CD8-positive, alpha-beta memory T cell (primary cell): ENCODE measurements at regions not wholly inside any gene's neighbourhood (a gene's known extent, or its start where the extent isn't known, plus 50 kb on each side); places are given as distances from the start of the nearest gene placed in this dataset.

Source experiments
- CTCF ChIA-PET: fragments of 350-600 bp; sonication (Branson Sonifier 250); formaldehyde crosslinking; loops from one replicate; lab custom pipeline; 2021; ENCODE audit warnings: antibody characterized with exemption; lab: Charles Lee
- POLR2A ChIA-PET: fragments of 350-600 bp; sonication (Branson Sonifier 250); formaldehyde crosslinking; loops from one replicate; lab custom pipeline; 2021; ENCODE audit warnings: antibody characterized with exemption; lab: Charles Lee
- DNase-seq, 5 donors: peaks; one replicate each; pipeline versions ENCODE4 v3.0.0 to v3.0.0-alpha.2; 2020 to 2022; ENCODE audit warnings: mixed read lengths in 1 of 5
- H3K27ac ChIP-seq: one replicate; pipeline ENCODE4 v1.7.0; 2013; ENCODE audit warnings: low read depth, mild to moderate bottlenecking, low read length, moderate library complexity
- H3K27me3 ChIP-seq: 2 replicates; pipeline ENCODE4 v1.7.0; 2013; ENCODE audit warnings: low read length, mild to moderate bottlenecking; ENCODE audit not compliant: insufficient read depth, poor library complexity, severe bottlenecking
- H3K36me3 ChIP-seq: 2 replicates; pipeline ENCODE4 v1.7.0; 2013; ENCODE audit warnings: mild to moderate bottlenecking, low read length, moderate library complexity; ENCODE audit not compliant: insufficient read depth
- H3K4me1 ChIP-seq: 2 replicates; pipeline ENCODE4 v1.7.0; 2013; ENCODE audit warnings: mild to moderate bottlenecking, low read length, moderate library complexity; ENCODE audit not compliant: insufficient read depth
- H3K4me3 ChIP-seq: 2 replicates; pipeline ENCODE4 v1.7.0; 2013; ENCODE audit warnings: mild to moderate bottlenecking, low read length
- H3K9me3 ChIP-seq: 2 replicates; pipeline ENCODE4 v1.7.0; 2013; ENCODE audit warnings: mild to moderate bottlenecking, low read length
- H3K27ac Mint-ChIP-seq, 8 donors: one replicate each; pipeline ENCODE4 v1.8.0; 2020 to 2021; ENCODE audit warnings: mixed read lengths in 8 of 8, mild to moderate bottlenecking in 6 of 8, inconsistent platforms in 3 of 8, moderate library complexity in 3 of 8
- H3K27me3 Mint-ChIP-seq, 2 donors: one replicate each; pipeline ENCODE4 v1.8.0; 2020 to 2021; ENCODE audit warnings: mixed read lengths in 2 of 2, mild to moderate bottlenecking in 1 of 2, moderate library complexity in 1 of 2
- H3K36me3 Mint-ChIP-seq, 3 donors: one replicate each; pipeline ENCODE4 v1.8.0; 2020 to 2021; ENCODE audit warnings: mixed read lengths in 3 of 3, inconsistent platforms in 1 of 3, mild to moderate bottlenecking in 1 of 3
- H3K4me1 Mint-ChIP-seq, 3 donors: one replicate each; pipeline ENCODE4 v1.8.0; 2020 to 2021; ENCODE audit warnings: mixed read lengths in 3 of 3, inconsistent platforms in 1 of 3, mild to moderate bottlenecking in 1 of 3
- H3K4me3 Mint-ChIP-seq, 7 donors: one replicate each; pipeline ENCODE4 v1.8.0; 2020 to 2021; ENCODE audit warnings: mixed read lengths in 7 of 7, mild to moderate bottlenecking in 6 of 7, moderate library complexity in 4 of 7, inconsistent platforms in 2 of 7
- H3K9me3 Mint-ChIP-seq, 5 donors: one replicate each; pipeline ENCODE4 v1.8.0; 2020 to 2022; ENCODE audit warnings: mixed read lengths in 5 of 5, mild to moderate bottlenecking in 3 of 5, moderate library complexity in 2 of 5, inconsistent platforms in 1 of 5

DNA sequence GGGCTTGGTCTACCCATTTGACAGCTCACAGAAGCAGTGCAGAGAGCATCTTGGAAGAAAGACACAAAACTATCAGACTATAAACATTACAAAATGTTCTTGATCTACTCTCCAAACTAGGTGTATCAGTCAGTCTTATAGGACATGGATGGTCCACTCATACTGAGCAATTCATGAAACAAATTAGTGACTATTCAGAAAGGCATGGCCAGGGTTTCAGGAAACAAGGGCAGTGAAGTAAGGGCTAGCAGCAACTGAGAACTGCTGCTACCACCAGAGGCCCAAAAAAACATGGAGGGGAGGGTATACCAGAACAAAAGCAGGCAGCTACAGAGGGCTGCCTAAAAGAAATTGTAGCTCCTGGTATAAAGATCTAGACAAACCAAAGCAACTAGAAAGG, 287.0 kb downstream of the PIK3R1 start:
- Histone ChIP-seq H3K9me3 (peaks cover 5% of the 10 kb centered on the region), H3K4me3 (no peak overlapping the region), H3K36me3 (no peaks in the 10 kb centered on the region), H3K27me3 (no peaks in the 10 kb centered on the region), H3K27ac (no peak overlapping the region), H3K4me1 (no peaks in the 10 kb centered on the region)
- H3K36me3 Mint-ChIP-seq: peaks cover 0 to 18% (median 2%) of the 10 kb centered on the region in 3 donors
- POLR2A ChIA-PET: no interaction called here
- peaks cover under 1 to 16% (median 12%) of the 10 kb centered on the region in 5 donors for H3K9me3 Mint-ChIP-seq
- H3K27me3 Mint-ChIP-seq: peaks cover 0 to 5% of the 10 kb centered on the region in 2 donors
- H3K27ac Mint-ChIP-seq: peak overlapping the region in 1 of 8 donors; percentile 13
- no peak for DNase-seq
- CTCF ChIA-PET: no interaction called here
- no peak overlapping the region for H3K4me3 Mint-ChIP-seq
- H3K4me1 Mint-ChIP-seq: no peaks in the 10 kb centered on the region

DNA sequence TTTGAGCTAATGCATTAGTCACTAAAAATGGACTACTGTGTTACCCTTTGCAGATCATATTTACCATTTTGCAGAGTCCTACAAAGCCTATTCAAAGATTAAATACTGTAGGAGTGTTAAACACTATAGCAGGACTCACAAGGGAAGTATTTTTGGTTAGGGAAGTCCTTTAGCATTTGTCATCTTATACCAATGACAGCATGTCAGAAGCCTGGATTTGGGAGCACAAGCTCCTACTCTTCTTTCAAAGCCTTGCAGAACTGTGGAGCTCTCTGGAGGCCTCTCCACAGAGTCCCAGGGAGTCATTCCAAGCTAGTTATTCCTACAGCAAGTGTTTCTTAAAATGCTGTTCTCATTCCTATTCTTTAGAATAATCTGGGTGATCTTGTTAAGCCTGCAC, 288.8 kb downstream of the PIK3R1 start:
- H3K36me3 Mint-ChIP-seq: peaks cover 0 to 8% (median 0%) of the 10 kb centered on the region in 3 donors
- CTCF ChIA-PET: no interaction called here
- Histone ChIP-seq H3K27me3 (no peaks in the 10 kb centered on the region), H3K4me3 (no peak overlapping the region), H3K9me3 (no peaks in the 10 kb centered on the region), H3K4me1 (no peaks in the 10 kb centered on the region), H3K36me3 (no peaks in the 10 kb centered on the region), H3K27ac (no peak overlapping the region)
- peaks cover 0 to 16% of the 10 kb centered on the region in 2 donors for H3K27me3 Mint-ChIP-seq
- no peak overlapping the region for H3K4me3 Mint-ChIP-seq
- POLR2A ChIA-PET: no interaction called here
- H3K4me1 Mint-ChIP-seq: no peaks in the 10 kb centered on the region
- peaks cover 0 to 3% (median 0%) of the 10 kb centered on the region in 5 donors for H3K9me3 Mint-ChIP-seq
- H3K27ac Mint-ChIP-seq: no peak overlapping the region
- DNase-seq: no peak

DNA sequence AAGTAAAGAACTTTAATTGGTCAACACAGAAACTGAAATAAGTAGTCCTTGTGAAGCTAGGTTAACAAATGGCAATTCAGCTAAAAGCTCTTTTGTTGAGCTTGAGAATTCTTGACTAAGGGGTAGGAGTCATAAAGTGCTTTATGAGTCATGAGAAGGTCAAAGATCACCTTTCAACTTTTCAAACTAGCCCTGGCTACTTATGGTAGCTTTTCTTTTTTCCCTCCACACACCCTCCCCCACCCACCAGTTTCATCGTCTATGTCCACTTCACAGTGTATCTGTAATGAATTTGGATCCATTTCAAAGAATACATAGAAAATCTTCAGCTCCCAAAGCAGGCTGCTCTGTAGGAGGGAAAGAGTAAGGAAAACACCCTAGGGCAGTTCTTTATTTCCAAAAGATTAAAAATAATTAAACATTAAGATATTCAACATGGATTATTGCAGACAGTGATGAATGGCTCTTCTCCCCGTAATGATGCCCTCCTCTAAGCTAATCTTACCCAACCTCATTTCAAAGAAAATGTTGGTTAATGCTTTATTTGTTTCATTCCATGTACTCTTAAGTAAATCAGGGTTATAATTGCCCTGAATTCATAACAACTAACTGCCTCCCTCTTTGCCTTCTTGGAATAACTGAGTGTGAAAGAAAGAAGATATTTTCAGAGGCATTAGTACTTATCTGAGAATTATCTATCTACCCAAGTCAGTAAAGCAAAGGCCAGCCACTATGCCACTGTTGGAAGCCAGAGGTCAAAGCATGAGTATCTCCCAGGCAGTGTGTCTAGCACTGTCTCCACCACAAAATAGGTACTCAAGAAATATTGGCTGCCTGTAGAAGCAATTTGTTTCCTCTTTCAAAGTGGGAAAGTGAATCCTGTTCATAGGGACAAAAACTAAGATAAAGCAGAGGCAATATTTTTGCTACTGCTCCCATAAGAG, 290.6 kb downstream of the PIK3R1 start:
- Mint-ChIP-seq H3K4me3 (no peak overlapping the region), H3K9me3 (no peaks in the 10 kb centered on the region)

DNA sequence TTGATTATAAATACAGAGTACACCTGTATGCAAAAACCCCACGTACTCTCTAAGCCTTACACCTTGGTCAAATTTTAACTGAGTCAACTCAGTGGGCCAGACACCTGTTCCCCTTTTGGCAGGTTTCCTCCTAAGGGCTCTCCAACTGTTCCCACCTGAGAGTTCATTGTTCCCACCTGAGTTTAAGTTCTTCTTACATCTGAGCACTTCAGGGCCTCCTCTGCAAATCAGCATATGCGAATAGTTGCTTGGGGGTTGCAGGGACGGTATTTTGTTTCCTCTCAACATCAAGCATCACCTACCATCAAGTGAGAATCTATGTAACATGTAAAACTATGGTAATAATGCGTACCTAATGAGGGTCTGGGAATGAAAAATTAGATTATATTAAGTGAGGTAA, 300.0 kb downstream of the PIK3R1 start:
- H3K4me3 ChIP-seq: no peak overlapping the region
- no peaks in the 10 kb centered on the region for H3K27me3 ChIP-seq
- Mint-ChIP-seq H3K36me3 (peaks cover 0 to 3% (median 0%) of the 10 kb centered on the region in 3 donors), H3K4me3 (no peak overlapping the region), H3K9me3 (no peaks in the 10 kb centered on the region), H3K27me3 (peaks cover 0 to 3% of the 10 kb centered on the region in 2 donors), H3K27ac (no peak overlapping the region), H3K4me1 (no peaks in the 10 kb centered on the region)
- H3K4me1 ChIP-seq: no peaks in the 10 kb centered on the region
- H3K9me3 ChIP-seq: no peaks in the 10 kb centered on the region
- H3K36me3 ChIP-seq: no peaks in the 10 kb centered on the region
- CTCF ChIA-PET: no interaction called here
- POLR2A ChIA-PET: no interaction called here
- no peak overlapping the region for H3K27ac ChIP-seq
- no peak for DNase-seq

More for the DNA sequence above, 290.6 kb downstream of the PIK3R1 start:
- CTCF ChIA-PET: interaction anchor here (0.6 to 0.7 kb wide), 2 partner anchors 12 to 362 kb away, joined by 3 to 4 read pairs; no protein-coding TSS in a partner anchor
- Mint-ChIP-seq H3K4me1 (no peaks in the 10 kb centered on the region), H3K27me3 (peaks cover 0 to 16% of the 10 kb centered on the region in 2 donors), H3K27ac (no peak overlapping the region), H3K36me3 (peaks cover 0 to 5% (median 0%) of the 10 kb centered on the region in 3 donors)
- no peaks in the 10 kb centered on the region for H3K27me3 ChIP-seq
- no peaks in the 10 kb centered on the region for H3K9me3 ChIP-seq
- H3K4me3 ChIP-seq: no peak overlapping the region
- DNase-seq: no peak
- H3K36me3 ChIP-seq: no peaks in the 10 kb centered on the region
- POLR2A ChIA-PET: no interaction called here
- no peaks in the 10 kb centered on the region for H3K4me1 ChIP-seq
- H3K27ac ChIP-seq: no peak overlapping the region

DNA sequence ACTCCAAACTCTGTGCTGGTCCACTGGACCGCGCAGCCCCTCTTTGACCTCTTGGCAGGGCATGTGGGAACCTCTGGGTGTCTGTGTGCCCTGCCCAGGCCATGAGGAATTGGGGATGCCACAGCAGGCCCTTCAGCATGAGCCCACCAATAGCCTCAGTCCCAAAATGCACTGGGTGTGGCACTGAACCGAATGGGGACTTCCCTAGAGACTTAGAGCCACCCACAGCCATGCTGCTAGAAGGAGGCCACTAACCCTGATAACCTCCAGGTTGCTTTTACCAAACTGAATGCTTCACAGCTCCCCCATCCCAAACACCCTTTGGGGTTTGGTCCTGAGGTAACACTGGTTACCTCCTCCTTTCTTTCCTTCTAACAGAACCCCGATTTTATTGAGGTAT, 302.7 kb downstream of the PIK3R1 start:
- no peak overlapping the region for H3K4me3 ChIP-seq
- no peak overlapping the region for H3K27ac Mint-ChIP-seq
- H3K27me3 ChIP-seq: no peaks in the 10 kb centered on the region
- H3K4me1 ChIP-seq: no peaks in the 10 kb centered on the region
- CTCF ChIA-PET: no interaction called here
- no peak overlapping the region for H3K27ac ChIP-seq
- no peak for DNase-seq
- POLR2A ChIA-PET: no interaction called here
- H3K4me3 Mint-ChIP-seq: no peak overlapping the region
- no peaks in the 10 kb centered on the region for H3K36me3 ChIP-seq
- no peaks in the 10 kb centered on the region for H3K27me3 Mint-ChIP-seq
- no peaks in the 10 kb centered on the region for H3K9me3 Mint-ChIP-seq
- no peaks in the 10 kb centered on the region for H3K4me1 Mint-ChIP-seq
- H3K9me3 ChIP-seq: no peaks in the 10 kb centered on the region
- H3K36me3 Mint-ChIP-seq: peaks cover 0 to 3% (median 0%) of the 10 kb centered on the region in 3 donors

DNA sequence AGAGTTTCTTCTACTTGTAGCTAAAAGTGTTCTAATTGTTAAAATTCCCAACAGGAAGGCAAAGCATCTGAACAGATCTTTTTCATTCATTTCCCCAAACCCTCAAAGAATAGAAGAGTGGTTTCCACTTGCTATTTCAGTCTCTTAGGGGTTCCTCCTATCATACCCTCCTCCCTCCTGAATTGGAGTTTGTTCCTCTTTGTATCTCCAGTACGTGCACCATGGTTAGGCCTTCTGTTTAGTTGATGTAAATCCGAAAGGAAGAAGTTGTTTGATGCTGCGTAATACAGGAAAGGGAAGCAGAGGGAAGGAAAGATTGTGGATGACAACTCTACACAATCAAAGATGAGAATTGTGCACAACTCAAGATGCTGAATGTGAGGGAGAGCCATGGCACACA, 303.6 kb downstream of the PIK3R1 start:
- CTCF ChIA-PET: no interaction called here
- H3K4me1 ChIP-seq: no peaks in the 10 kb centered on the region
- H3K36me3 ChIP-seq: no peaks in the 10 kb centered on the region
- no peak overlapping the region for H3K27ac ChIP-seq
- H3K27me3 ChIP-seq: no peaks in the 10 kb centered on the region
- DNase-seq: no peak
- Mint-ChIP-seq H3K9me3 (no peaks in the 10 kb centered on the region), H3K4me1 (no peaks in the 10 kb centered on the region), H3K4me3 (no peak overlapping the region), H3K36me3 (peaks cover 0 to 3% (median 0%) of the 10 kb centered on the region in 3 donors), H3K27ac (no peak overlapping the region), H3K27me3 (no peaks in the 10 kb centered on the region)
- H3K4me3 ChIP-seq: no peak overlapping the region
- H3K9me3 ChIP-seq: no peaks in the 10 kb centered on the region
- POLR2A ChIA-PET: no interaction called here

DNA sequence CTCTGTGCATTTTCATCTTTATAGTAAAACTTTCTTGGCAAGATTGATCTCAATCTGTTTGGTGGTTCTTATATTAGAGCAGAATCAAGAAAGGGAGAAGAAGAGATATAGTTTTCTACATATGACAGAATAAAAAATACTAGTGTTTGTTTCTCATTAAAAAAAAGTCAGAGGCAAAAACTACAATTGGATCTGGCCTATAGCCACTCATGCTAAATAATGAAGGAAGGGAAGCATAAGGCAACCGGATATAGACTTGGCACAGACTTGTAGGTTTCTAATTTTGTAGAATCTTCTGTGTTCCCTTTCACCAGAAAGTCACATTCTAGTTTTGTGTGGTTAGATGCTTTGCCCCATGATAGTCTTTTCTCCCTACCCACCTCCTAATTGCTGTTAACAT, 306.2 kb downstream of the PIK3R1 start:
- no peaks in the 10 kb centered on the region for H3K4me1 Mint-ChIP-seq
- Histone ChIP-seq H3K27ac (no peak overlapping the region), H3K4me1 (no peaks in the 10 kb centered on the region), H3K9me3 (no peaks in the 10 kb centered on the region), H3K27me3 (no peaks in the 10 kb centered on the region), H3K4me3 (no peak overlapping the region), H3K36me3 (no peaks in the 10 kb centered on the region)
- no peak overlapping the region for H3K27ac Mint-ChIP-seq
- H3K36me3 Mint-ChIP-seq: peaks cover 0 to 3% (median 0%) of the 10 kb centered on the region in 3 donors
- peaks cover 3% of the 10 kb centered on the region in 2 donors for H3K27me3 Mint-ChIP-seq
- no peaks in the 10 kb centered on the region for H3K9me3 Mint-ChIP-seq
- ChIA-PET CTCF (no interaction called here), POLR2A (no interaction called here)
- no peak overlapping the region for H3K4me3 Mint-ChIP-seq
- DNase-seq: no peak

DNA sequence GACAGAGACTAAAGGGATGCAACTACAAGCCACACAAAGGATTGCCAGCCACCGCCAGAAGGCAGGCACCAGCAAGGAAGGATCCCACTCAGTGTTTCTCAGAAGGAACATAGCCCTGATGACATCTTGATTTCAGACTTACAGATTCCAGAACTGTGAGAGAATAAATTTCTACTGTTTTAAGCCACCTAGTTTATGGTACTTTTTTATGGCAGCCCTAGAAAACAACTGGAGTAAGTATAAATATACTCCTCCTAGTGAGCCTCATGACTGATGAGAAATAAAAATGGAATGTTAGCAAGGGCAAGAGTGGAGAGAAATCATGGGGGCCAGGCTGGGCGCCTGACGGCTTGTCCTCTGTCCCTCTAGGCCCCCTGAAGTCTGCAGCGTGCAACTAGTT, 307.3 kb downstream of the PIK3R1 start:
- no peaks in the 10 kb centered on the region for H3K4me1 Mint-ChIP-seq

More for the DNA sequence above, 307.3 kb downstream of the PIK3R1 start:
- Mint-ChIP-seq H3K36me3 (no peaks in the 10 kb centered on the region), H3K9me3 (peaks cover 0 to under 1% (median 0%) of the 10 kb centered on the region in 5 donors), H3K4me3 (no peak overlapping the region), H3K27ac (no peak overlapping the region), H3K27me3 (peaks cover 3% of the 10 kb centered on the region in 2 donors)
- Histone ChIP-seq H3K9me3 (no peaks in the 10 kb centered on the region), H3K27me3 (no peaks in the 10 kb centered on the region), H3K4me1 (no peaks in the 10 kb centered on the region), H3K27ac (no peak overlapping the region), H3K4me3 (no peak overlapping the region), H3K36me3 (no peaks in the 10 kb centered on the region)
- ChIA-PET POLR2A (no interaction called here), CTCF (no interaction called here)
- DNase-seq: no peak
